ENCODE measurements at regions not wholly inside any gene's neighbourhood (a gene's known extent, or its start where the extent isn't known, plus 50 kb on each side); places are given as distances from the start of the nearest gene placed in this dataset.
"Not testable (repeated sequence)": the region's sequence is repeated elsewhere in the genome, so short reads cannot be mapped to it uniquely, and the experiment has no call there.

GRCh38 chr6:85002847-85003246 lies 238.4 kb upstream of the TBX18 start:
- DNase-seq: no peak

- no peak for DNase-seq
Measured at GRCh38 chr6:85000001-85000400, 235.6 kb upstream of the TBX18 start.

DNA sequence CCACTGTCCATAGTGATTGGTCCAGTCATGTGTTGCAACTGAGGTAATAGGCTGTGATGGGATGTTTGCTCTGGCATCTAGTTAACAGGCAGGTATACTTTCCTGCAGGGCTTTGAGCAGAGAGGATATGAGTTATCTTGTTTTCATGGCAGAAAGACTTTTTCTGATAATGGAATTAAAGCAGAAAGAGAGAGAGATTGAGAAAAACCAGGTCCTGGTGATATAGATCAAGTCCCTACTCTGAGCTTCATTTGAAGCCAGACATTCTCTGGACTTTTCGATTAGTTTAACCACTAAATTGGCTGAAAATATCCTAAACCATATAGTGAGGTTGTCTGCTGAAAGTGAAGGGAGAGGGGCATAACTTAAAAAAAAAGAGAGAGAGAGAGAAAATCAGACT lies 233.8 kb upstream of the TBX18 start:
- no peak for DNase-seq

DNA sequence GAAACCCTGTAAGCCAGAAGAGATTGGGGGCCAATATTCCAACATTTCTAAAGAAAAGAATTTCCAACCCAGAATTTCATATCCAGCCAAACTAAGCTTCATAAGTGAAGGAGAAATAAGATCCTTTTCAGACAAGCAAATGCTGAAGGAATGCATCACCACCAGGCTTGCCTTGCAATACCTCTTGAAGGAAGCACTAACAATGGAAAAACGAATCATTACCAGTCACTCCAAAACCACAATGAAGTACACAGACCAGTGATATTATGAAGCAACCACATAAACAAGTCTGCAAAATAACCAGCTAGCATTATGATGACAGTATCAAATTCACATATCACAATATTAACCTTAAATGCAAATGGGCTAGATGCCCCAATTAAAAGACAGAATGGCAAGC lies 224.4 kb upstream of the TBX18 start:
- not testable (repeated sequence) for DNase-seq

DNA sequence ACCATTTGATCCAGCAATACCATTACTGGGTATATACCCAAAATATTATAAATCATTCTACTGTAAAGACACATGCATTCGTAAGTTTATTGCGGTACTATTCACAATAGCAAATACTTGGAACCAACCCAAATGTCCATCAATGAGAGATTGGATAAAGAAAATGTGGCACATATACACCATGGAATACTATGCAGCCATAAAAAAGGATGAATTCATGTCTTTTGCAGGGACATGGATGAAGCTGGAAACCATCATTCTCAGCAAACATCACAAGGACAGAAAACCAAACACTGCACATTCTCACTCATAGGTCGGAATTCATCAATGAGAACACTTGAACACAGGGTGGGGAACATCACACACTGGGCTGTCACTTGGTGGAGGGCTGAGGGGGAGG lies 221.1 kb upstream of the TBX18 start:
- not testable (repeated sequence) for DNase-seq

GRCh38 chr6:84979541-84979940 lies 215.1 kb upstream of the TBX18 start:
- no peak for DNase-seq

DNA sequence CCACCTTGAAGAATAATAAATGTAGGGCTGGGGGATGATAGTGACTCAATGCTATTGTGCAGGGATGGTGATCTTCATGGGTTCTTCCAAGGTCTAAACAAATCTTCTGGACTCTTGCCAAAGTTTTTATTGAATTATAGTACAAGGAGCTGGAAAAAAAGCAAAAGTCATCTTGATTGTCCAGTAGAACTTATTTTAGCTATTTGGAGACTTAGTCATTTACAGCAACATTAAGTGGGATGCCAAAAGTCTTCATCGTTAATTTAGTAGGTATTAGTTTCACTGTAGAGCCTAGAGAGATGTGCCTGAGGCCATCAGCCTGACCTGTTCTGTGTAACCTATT lies 212.9 kb upstream of the TBX18 start:
- DNase-seq: no peak

- no peak for DNase-seq
Measured at GRCh38 chr6:84976526-84977362, 212.3 kb upstream of the TBX18 start.

DNA sequence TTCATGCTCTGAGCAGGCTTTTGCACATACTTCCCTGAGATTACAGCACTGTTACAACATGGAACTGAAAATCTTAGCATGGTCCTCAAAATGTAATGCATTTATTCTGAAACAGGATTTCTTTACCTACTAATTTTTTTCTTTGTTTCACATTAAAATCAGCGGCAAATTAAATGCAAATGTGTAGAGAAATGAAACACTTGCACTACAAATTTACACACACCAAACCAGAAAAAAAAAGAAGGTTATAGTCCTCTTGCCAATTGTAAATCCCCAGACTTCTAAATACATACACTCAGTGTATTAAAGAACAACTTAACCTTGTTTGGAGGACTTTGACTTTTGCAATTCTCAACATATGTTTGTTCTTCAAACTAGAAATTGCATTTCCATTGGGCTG lies 210.9 kb upstream of the TBX18 start:
- DNase-seq: no peak

DNA sequence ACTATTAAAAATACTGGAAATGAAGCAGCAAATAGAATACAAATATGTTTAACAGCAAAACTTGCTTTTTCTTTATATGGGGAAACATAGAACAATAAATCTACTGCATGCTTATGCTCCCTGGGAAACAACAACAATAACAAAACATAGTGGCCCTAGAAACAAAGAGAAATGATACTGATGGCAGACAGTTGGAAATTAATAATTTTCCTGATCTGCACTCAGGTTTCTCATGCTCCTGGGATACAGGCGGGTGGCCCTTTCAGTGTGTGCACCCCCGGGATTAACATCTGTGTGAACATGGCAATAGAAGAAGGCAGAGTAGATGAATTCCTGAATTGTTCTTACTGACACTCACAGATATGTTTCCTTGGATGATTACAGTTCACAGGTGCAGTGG lies 209.2 kb upstream of the TBX18 start:
- DNase-seq: no peak

DNA sequence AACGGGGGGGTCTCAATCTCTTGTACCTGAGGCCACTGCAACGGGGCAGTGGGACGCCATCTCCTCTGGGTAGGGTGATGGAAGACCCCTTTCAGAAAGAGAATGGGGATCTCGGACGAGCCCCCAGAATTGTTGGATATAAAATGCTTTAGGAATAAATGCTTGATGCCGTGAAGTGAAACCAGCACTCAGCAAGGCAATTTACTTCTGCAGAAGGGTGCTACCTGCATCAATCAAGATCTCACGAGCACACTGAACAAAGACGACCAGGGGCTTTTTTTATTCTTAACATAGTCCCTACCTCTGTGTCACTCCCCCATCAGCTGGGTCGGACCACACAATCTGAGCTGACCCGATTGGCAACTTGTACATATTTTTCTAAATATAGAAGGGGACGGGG lies 203.6 kb upstream of the TBX18 start:
- DNase-seq: no peak

GRCh38 chr6:84967389-84967788 lies 203.0 kb upstream of the TBX18 start:
- no peak for DNase-seq

- no peak for DNase-seq
Measured at GRCh38 chr6:84953111-84953755, 188.8 kb upstream of the TBX18 start.

DNA sequence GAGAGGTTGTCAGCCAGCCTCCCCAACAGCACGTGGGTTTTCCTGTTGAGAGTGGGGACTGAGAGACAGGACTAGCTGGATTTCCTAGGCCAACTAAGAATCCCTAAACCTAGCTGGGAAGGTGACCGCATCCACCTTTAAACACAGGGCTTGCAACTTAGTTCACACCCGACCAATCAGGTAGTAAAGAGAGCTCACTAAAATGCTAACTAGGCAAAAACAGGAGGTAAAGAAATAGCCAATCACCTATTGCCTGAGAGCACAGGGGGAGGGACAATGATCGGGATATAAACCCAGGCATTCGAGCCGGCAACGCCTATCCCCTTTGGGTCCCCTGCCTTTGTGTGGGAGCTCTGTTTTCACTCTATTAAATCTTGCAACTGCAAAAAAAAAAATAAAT lies 180.5 kb upstream of the TBX18 start:
- not testable (repeated sequence) for DNase-seq

- DNase-seq: no peak
Measured at GRCh38 chr6:84943905-84944304, 179.5 kb upstream of the TBX18 start.

DNA sequence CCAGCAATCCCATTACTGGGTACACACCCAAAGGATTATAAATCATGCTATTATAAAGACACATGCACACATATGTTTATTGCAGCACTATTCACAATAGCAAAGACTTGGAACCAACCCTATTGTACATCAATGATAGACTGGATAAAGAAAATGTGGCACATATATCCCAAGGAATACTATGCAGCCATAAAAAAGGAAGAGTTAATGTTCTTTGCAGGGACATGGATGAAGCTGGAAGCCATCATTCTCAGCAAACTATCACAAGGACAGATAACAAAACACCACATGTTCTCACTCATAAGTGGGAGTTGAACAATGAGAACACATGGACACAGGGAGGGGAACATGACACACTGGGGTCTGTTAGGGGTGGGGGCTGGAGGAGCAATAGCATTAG lies 177.2 kb upstream of the TBX18 start:
- not testable (repeated sequence) for DNase-seq

- no peak for DNase-seq
Measured at GRCh38 chr6:84929212-84929611, 164.8 kb upstream of the TBX18 start.

- DNase-seq: no peak
Measured at GRCh38 chr6:84927551-84927950, 163.2 kb upstream of the TBX18 start.

GRCh38 chr6:84926189-84927155 lies 162.1 kb upstream of the TBX18 start:
- DNase-seq: no peak

DNA sequence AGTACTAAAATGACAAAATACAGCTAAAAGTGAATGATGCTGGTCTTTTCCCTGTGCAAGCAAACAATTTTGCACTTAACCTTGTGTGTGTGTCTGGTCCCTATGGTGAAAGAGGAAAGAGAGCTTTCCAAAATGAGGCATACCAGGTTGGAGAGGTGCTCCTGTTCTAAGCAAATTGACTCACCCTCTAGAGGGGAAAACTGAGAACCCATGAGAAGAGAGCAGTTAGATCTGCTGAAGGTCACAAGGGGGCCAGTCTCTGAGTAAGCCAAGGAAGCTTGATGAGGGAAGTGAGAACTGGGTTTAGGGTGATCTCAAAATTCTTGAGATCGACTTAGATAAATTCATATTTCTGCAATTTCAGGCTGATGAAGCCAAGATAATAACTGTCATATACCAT lies 157.5 kb upstream of the TBX18 start:
- DNase-seq: no peak

DNA sequence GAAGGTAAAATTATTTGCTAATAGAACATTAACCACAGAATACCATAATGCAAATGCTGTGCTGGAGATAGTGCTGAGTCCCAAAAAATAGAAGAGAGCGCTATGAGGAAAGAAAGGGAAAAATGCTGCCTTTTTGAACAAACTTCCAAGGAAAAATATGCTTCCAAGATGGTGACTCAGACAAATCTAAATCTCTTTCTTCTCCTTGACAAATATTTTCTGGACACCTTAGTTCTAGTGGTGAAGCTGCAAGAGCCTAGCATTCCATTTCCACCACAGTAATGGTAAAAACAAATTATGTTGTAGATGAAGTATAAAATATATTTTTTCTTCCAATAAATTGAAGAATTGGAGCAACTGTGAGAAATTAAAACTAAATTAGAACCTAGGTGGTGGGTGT lies 155.6 kb upstream of the TBX18 start:
- DNase-seq: no peak

GRCh38 chr6:84916704-84917103 lies 152.3 kb upstream of the TBX18 start:
- no peak for DNase-seq

DNA sequence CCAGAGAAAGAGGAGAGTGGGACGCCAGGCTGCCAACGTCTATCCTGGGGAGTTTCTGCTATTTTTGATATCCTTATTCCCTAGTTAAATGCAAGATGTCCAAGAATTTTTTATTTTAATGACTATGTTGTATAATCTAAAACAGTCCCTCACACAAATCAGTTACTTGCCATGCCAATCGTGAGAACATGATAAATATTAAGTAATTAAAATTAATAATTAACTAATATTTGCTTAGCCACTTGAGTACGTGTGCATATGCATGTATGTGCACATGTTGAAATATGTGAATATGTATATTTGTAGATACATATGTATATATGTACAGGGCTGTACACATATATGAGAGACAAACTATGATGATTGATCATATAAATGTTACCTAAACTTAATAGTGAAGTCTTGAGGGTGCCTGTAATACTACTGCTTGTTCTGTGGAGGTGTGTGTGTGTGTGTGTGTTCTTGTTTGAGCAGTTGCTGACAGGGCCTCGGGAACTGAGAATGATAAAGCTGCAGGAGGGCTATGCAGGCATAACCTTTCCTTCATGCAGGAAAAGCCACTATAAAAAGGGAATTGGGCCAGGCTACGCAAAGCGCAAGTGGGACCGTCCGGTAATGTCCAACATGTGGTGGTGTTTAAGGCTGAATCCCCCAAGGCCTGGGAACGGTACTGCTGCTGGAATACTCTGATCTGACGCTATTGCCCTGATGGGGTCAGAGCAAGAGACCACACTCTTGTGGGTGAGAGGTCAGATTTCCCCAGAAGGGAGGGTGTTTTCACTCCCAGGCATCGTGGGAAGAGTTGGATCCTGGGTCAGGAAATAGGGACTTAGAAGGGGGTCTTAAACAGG lies 148.3 kb upstream of the TBX18 start:
- no peak for DNase-seq

All from CD4-positive, alpha-beta T cell treated with Interleukin-21 for 1 hour (primary cell).